LHCN-M2 (cell line): ENCODE measurements at regions not wholly inside any gene's neighbourhood (a gene's known extent, or its start where the extent isn't known, plus 50 kb on each side); places are given as distances from the start of the nearest gene placed in this dataset.
"Not testable (repeated sequence)": the region's sequence is repeated elsewhere in the genome, so short reads cannot be mapped to it uniquely, and the experiment has no call there.

Source experiments
- DNase-seq: peaks from one replicate; pipeline ENCODE4 v3.0.0-alpha.2; 2012; ENCODE audit warnings: low read depth

- DNase-seq, result no peak
Observed at GRCh38 chr12:126952096-126953007, 1314.6 kb upstream of the TMEM132C start.

GRCh38 chr12:126953365-126953889 lies 1313.5 kb upstream of the TMEM132C start:
- DNase-seq, result no peak

- no peak for DNase-seq
Observed at GRCh38 chr12:126960221-126960620, 1306.7 kb upstream of the TMEM132C start.

- DNase-seq, result no peak
Observed at GRCh38 chr12:126960709-126961108, 1306.3 kb upstream of the TMEM132C start.

- DNase-seq, result no peak
Observed at GRCh38 chr12:126963825-126964224, 1303.1 kb upstream of the TMEM132C start.

GRCh38 chr12:126966498-126966897 lies 1300.5 kb upstream of the TMEM132C start:
- DNase-seq, result no peak

- no peak for DNase-seq
Observed at GRCh38 chr12:126967152-126967551, 1299.8 kb upstream of the TMEM132C start.

GRCh38 chr12:126974779-126975178 lies 1292.2 kb upstream of the TMEM132C start:
- peak; percentile 12 for DNase-seq

GRCh38 chr12:126976579-126976978 lies 1290.4 kb upstream of the TMEM132C start:
- DNase-seq, result no peak

GRCh38 chr12:126979564-126979963 lies 1287.4 kb upstream of the TMEM132C start:
- not testable (repeated sequence) for DNase-seq

- no peak for DNase-seq
Observed at GRCh38 chr12:126982707-126983106, 1284.3 kb upstream of the TMEM132C start.

GRCh38 chr12:126983735-126984134 lies 1283.2 kb upstream of the TMEM132C start:
- DNase-seq, result not testable (repeated sequence)

GRCh38 chr12:126985663-126986062 lies 1281.3 kb upstream of the TMEM132C start:
- not testable (repeated sequence) for DNase-seq

GRCh38 chr12:126989532-126989931 lies 1277.4 kb upstream of the TMEM132C start:
- no peak for DNase-seq

GRCh38 chr12:126993898-126994297 lies 1273.1 kb upstream of the TMEM132C start:
- no peak for DNase-seq

GRCh38 chr12:126994599-126994998 lies 1272.4 kb upstream of the TMEM132C start:
- no peak for DNase-seq

- DNase-seq, result no peak
Observed at GRCh38 chr12:126998031-126998430, 1268.9 kb upstream of the TMEM132C start.

- DNase-seq, result no peak
Observed at GRCh38 chr12:126998747-126999285, 1268.2 kb upstream of the TMEM132C start.

GRCh38 chr12:126999352-126999751 lies 1267.6 kb upstream of the TMEM132C start:
- no peak for DNase-seq

GRCh38 chr12:127005406-127005805 lies 1261.6 kb upstream of the TMEM132C start:
- no peak for DNase-seq

- DNase-seq, result no peak
Observed at GRCh38 chr12:127006972-127007371, 1260.0 kb upstream of the TMEM132C start.

GRCh38 chr12:127008755-127009403 lies 1258.1 kb upstream of the TMEM132C start:
- DNase-seq, result no peak
